ENCODE measurements at regions not wholly inside any gene's neighbourhood (a gene's known extent, or its start where the extent isn't known, plus 50 kb on each side); places are given as distances from the start of the nearest gene placed in this dataset.
A peak's percentile ranks its signal among the peaks of the same experiment; 100 is the strongest.

- DNase-seq = no peak
Measured at GRCh38 chr16:54231919-54232318, 54.7 kb downstream of the IRX3 start.

DNA sequence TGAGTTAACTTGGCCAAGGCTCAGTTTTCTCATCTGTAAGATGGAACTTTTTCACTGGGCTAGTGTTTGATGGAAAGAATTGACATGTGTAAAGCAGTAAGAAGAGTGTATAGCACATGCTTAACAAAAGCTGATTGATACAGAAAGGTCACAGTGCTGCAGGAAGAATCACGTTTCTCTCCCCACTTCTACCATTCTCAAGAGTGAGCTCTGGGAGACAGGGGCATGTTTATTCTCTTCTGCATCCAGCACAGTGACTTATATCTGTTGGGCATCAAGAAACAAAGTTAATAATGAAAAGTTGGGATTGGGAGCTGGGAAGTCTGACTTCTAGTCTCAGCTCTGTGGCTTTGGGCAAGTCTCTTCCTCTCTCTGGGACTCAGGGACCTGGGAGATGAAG is 55.3 kb downstream of the IRX3 start:
- no peak for DNase-seq

DNA sequence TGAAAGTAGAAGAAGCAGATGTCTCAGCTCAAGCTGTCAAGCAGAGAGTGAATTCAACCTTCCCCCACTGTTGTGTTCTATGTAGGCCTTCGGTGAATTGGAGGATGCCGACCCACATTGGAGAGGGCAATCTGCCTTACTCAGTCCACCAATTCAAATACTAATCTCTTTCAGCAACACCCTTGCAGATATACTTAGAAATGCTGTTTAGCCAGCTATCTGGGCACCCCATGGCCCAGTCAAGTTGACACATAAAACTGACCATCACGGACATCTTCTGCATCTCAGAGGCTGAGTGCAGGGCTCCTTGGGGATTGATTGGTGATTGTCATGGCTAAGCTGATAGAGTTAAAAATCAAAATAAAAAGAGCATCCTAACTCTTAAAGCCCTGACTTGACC is 58.3 kb downstream of the IRX3 start:
- DNase-seq = no peak

- no peak for DNase-seq
Measured at GRCh38 chr16:54226296-54227010, 60.1 kb downstream of the IRX3 start.

DNA sequence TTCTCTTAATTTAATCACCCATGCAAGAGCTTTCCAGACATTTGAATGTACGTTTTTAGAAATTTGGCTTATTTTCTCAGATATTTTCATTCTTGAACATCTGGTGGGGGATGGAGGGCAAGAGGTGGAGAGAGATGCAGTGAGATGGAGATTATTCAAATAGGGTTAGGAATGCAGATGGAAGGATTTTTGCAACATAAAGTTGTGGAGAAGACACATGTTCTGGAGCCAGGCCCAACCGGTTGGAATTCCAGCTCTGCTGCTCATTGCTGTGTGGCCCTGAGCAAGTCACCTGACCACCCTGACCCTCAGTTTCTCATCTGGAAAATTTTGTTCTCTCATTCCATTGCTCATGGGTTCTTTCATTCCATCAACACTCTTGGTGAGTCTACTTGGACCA is 66.9 kb downstream of the IRX3 start:
- DNase-seq = no peak

GRCh38 chr16:54216688-54217087 is 69.9 kb downstream of the IRX3 start:
- no peak for DNase-seq

GRCh38 chr16:54216268-54216667 is 70.3 kb downstream of the IRX3 start:
- DNase-seq = no peak

GRCh38 chr16:54215471-54215870 is 71.1 kb downstream of the IRX3 start:
- DNase-seq = no peak

DNA sequence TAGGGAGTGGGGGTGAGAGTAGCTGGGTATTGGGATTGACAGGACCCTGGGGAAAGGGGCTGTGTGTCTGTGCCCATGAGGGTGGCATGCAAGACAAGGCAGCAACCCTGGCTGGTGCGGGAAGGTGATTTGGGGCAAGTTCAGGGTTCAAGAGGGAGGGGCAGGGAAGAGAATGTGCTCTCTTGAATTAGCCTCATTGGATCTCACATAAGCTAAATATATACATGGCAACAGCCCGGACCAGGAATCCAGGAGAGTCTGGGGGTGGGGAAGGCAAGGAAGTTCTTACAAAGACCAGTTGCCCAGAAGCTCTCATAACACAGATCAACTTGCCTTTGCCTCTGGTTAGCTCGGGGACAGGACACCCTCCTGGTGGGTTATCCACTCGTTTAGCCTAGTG is 73.3 kb downstream of the IRX3 start:
- no peak for DNase-seq

DNA sequence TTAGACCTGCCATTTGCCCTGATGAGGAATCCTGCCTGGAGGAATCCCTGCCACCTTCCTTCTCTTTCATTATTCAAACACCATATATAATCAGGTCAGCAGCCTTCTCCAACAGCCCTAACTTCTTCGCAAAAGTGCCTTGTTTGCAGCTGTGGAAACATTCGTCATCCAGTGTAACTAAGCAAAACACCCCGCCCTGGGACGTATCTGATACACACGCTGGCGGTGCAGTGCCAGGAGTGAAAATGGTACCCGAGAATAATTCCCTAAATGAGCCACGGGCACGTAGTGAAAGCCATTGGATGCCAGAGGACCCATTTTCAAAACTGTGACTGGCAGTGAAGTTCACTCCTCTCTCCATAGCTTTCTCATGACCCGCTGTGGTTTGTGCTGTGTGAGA is 73.7 kb downstream of the IRX3 start:
- DNase-seq = no peak

DNA sequence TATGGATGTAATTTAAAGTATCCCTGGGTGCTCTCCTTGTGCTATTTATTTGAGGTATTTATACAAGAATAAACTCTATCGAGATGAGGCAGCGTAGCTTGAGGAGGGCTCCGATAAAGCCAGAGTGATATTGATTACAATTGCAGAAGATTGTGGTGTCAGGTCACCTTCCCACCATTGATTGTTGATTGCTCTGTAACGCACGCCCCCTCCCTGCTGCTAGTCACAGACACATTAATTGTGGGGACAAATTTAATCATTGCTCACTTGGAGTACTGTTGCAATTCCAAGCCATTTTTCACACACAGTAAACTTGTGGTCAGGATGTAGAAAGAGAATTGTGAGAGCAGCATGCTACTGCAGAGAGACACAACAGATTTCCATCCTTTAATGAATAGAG is 75.4 kb downstream of the IRX3 start:
- DNase-seq = no peak

DNA sequence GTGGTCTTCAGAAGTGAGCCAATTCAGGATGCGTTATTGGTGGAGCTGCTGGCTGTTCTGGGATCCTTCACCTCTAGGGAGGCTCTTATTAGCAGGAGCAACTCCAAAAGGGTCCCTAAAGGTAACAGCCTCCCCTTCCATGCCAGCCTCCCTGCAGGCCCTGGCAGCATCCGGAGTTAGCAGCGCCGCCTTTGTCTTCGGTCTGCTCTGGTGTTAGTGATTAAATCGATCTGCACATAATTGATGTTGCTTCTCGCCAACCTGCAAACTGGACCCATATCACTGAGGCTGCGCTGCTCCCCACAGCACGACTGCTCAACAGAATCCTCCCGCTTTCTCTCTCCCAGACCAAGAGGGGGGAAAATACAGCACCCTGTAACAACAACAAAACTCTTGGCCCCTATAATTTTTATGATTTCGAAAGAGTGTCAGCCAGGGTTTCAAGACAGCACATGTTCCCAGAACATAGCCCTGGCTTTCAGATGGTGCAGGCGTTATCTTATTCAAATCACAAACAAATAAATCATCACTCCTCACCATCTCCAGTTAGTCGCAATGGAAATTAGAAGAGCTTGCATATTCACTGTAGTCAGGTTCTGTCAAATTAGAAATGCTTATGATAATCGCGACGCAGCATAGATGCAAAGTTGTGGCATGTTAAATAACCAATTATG is 76.0 kb downstream of the IRX3 start:
- no peak for DNase-seq

DNA sequence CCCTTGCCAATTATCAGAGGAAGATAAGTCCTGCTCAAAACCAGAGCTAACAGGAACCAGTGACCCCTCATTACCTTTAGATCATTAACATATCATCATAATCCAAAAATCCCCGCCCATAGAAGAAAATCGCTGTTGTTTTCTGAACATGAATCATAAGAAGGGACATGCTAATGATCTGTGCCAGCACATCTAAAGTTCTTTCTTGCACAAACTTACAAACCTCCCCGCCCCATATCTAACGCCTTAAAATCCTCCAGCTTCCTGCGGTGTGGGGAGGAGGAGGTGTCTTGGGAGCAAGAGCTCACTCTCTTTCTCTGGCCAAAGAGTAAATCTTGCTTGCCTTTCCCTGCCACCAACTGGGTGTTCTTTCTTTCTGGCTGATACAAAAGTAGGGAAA is 78.3 kb downstream of the IRX3 start:
- no peak for DNase-seq

- DNase-seq = no peak
Measured at GRCh38 chr16:54207837-54208236, 78.8 kb downstream of the IRX3 start.

DNA sequence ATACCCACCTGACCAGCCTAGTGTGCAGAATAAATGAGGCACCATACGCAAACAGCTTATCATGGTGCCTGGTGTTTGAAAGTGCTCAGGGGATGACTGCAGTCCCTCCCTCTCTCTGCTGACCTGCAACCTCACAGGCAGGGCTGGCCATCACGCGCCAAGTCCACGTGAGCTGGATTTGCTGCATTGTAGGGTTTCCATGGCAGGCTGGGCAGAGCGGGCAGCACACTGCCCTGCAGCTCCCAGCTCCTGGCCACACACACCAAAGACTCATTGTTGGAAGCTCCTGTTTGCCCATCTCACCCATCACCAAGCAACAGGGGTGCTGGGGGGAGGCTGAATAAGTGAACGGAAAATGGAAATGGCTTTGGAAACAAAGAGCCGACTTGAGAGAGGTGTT is 81.8 kb downstream of the IRX3 start:
- peak in 39 of 56 donors; percentile 1 to 66 (median 20) for DNase-seq

DNA sequence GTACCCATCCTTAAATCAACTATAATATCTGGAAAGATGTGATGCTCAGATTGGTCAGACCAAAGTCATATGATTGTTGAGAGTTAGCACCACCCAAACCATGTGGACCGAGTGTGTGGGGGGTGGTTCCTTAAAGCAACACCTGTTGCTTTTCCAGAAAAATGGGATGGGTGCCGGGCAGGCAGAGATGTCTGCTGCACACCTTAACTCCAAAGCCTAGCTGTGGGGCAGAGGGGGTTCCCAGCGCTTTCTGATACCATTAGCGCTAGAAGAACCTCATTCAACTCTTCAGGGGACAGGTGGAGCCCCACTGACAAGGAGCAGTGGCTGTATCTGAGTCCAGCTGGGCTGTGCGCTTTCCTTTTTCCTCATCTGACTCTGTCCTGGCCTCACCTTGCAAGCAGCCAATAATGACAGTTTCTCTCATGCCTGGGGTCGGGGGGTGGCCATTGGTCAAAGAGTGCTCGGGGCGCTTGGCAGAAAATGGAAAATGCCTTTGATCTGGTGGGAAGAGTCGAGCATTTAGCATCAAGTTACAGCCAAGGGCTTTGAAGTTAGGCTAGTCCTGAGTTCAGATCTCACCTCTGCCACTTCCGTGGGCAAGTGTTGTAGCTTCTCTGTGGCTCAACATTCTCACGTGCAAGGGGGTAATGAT is 82.6 kb downstream of the IRX3 start:
- DNase-seq = no peak

GRCh38 chr16:54203384-54203783 is 83.2 kb downstream of the IRX3 start:
- no peak for DNase-seq

All from amygdala (tissue), 56 donors.